GM12878 (cell line): ENCODE measurements at regions not wholly inside any gene's neighbourhood (a gene's known extent, or its start where the extent isn't known, plus 50 kb on each side); places are given as distances from the start of the nearest gene placed in this dataset.
A peak's percentile ranks its signal among the peaks of the same experiment; 100 is the strongest.

ENCODE experiments used
- ATAC-seq: fragments of 200-7000 bp; cut with Tn5 transposase; 3 replicates; pipeline ENCODE4 v1.9.1; 2020; ENCODE audit warnings: mild to moderate bottlenecking, moderate library complexity
- BruUV-seq: library from RNA; stranded (reverse); fragments of 400-500 nt; replicated peaks from 2 replicates; lab custom pipeline; 2021; lab: Mats Ljungman, UMichigan
- CTCF ChIA-PET: fragments of 300-600 bp; sonication (Branson Sonifier 250); formaldehyde crosslinking; extraction: SDS; loops from one replicate; lab custom pipeline; 2021; ENCODE audit warnings: inconsistent platforms; lab: Yijun Ruan, JAX
- POLR2A ChIA-PET: fragments of 350-600 bp; formaldehyde crosslinking; extraction: SDS; loops from one replicate; lab custom pipeline; 2021; ENCODE audit warnings: inconsistent platforms; lab: Charles Lee
- RAD21 ChIA-PET: fragments of 300-600 bp; sonication (Branson Sonifier 250); formaldehyde crosslinking; loops from one replicate; lab custom pipeline; 2023; ENCODE audit warnings: antibody characterized with exemption; ENCODE audit not compliant: unreplicated experiment; lab: Charles Lee
- SMC1A ChIA-PET: fragments of 300-600 bp; sonication (Branson Sonifier 250); formaldehyde crosslinking; loops from one replicate; lab custom pipeline; 2023; ENCODE audit not compliant: unreplicated experiment, uncharacterized antibody; lab: Charles Lee
- DNase-seq: peaks from one replicate; pipeline ENCODE4 v3.0.0-alpha.2; 2011; ENCODE audit warnings: low read depth, low spot score
- FAIRE-seq: peaks from 3 replicates; lab custom pipeline; 2011; peaks lifted over from hg19 to GRCh38; lab: Jason Lieb, UNC
- H2AFZ ChIP-seq: 2 replicates; pipeline ENCODE4 v1.6.0; 2011; ENCODE audit warnings: low read depth, low read length, control low read depth; ENCODE audit not compliant: control insufficient read depth
- H3K27ac ChIP-seq: 2 replicates; pipeline ENCODE4 v1.5.1; 2011; ENCODE audit warnings: control low read depth; ENCODE audit not compliant: control insufficient read depth, insufficient read depth
- H3K27me3 ChIP-seq, 2 experiments: replicated peaks in 1 of 2; 2 replicates each; pipeline versions ENCODE4 v1.6.0 to v1.6.1; 2011; ENCODE audit warnings: low read length in 1 of 2; ENCODE audit not compliant: control insufficient read depth in 2 of 2, insufficient read depth in 2 of 2
- H3K36me3 ChIP-seq, 2 experiments: 2 replicates each; pipeline ENCODE4 v1.5.1; 2011; ENCODE audit warnings: low read length in 1 of 2; ENCODE audit not compliant: control insufficient read depth in 2 of 2, insufficient read depth in 2 of 2
- H3K4me1 ChIP-seq: 2 replicates; pipeline ENCODE4 v1.6.1; 2011; ENCODE audit warnings: mild to moderate bottlenecking, low read length, moderate library complexity, mixed read lengths; ENCODE audit not compliant: control insufficient read depth, insufficient read depth
- H3K4me2 ChIP-seq: 2 replicates; pipeline ENCODE4 v1.6.0; 2011; ENCODE audit warnings: control low read depth; ENCODE audit not compliant: control insufficient read depth, insufficient read depth
- H3K4me3 ChIP-seq: fragments of 200-600 bp; sonication (generic); 2 replicates; pipeline ENCODE4 v1.5.1; 2016
- H3K79me2 ChIP-seq: 2 replicates; pipeline ENCODE4 v1.6.0; 2011; ENCODE audit warnings: low read length; ENCODE audit not compliant: control insufficient read depth, insufficient read depth
- H3K9ac ChIP-seq: 2 replicates; pipeline ENCODE4 v1.8.0; 2011; ENCODE audit warnings: low read length, control low read depth, mixed read lengths; ENCODE audit not compliant: control insufficient read depth, insufficient read depth
- H3K9me3 ChIP-seq: replicated peaks from 3 replicates; pipeline ENCODE4 v1.5.1; 2011; ENCODE audit warnings: mild to moderate bottlenecking, low read length; ENCODE audit not compliant: control insufficient read depth, insufficient read depth
- H4K20me1 ChIP-seq: 2 replicates; pipeline ENCODE4 v1.6.0; 2011; ENCODE audit not compliant: control insufficient read depth, insufficient read depth
- IKZF1 ChIP-seq: fragments of 450-650 bp; conservative IDR thresholded peaks from 2 replicates; pipeline ENCODE4 v1.6.1; 2017; ENCODE audit warnings: antibody characterized with exemption, mild to moderate bottlenecking
- IKZF2 ChIP-seq, 2 experiments: fragments of 450-650 bp; IDR thresholded peaks; 2 replicates each; pipeline ENCODE4 v1.6.1; 2017; ENCODE audit warnings: mild to moderate bottlenecking in 2 of 2, moderate library complexity in 2 of 2
- NFYB ChIP-seq: IDR thresholded peaks from 2 replicates; pipeline ENCODE4 v1.6.1; 2011; ENCODE audit warnings: low read depth, mild to moderate bottlenecking, low read length, improper control_type of control experiment, moderate library complexity; ENCODE audit not compliant: insufficient read depth
- YY1 ChIP-seq: IDR thresholded peaks from 2 replicates; pipeline ENCODE4 v1.6.1; 2011; ENCODE audit warnings: low read depth, mild to moderate bottlenecking, low read length
- ZBTB40 ChIP-seq: fragments of 450-650 bp; IDR thresholded peaks from 2 replicates; pipeline ENCODE4 v1.6.1; 2016; ENCODE audit warnings: mild to moderate bottlenecking, moderate library complexity, borderline replicate concordance
- WGBS: methylation state at CpG from one replicate; pipeline ENCODE4 v1.1.6; 2016; ENCODE audit warnings: low lambda C conversion rate; ENCODE audit not compliant: insufficient replicate concordance, insufficient coverage; ENCODE audit errors: missing lambda C conversion rate; 5-methylcytosine and 5-hydroxymethylcytosine counted together
- in situ Hi-C: fragments of 300-500 bp; cut with MboI; formaldehyde crosslinking; loops from 9 replicates; pipeline ENCODE4 v1.14.3; 2018; ENCODE audit warnings: mixed read lengths
- intact Hi-C: fragments of 100-400 bp; cut with micrococcal nuclease; formaldehyde crosslinking; loops from one replicate; pipeline ENCODE4 v1.14.2; 2022; ENCODE audit not compliant: unreplicated experiment

- RAD21 ChIA-PET: interaction anchor here (0.9 to 2.3 kb wide), 6 partner anchors 29 to 132 kb away, joined by 3 to 6 read pairs (median 4); no protein-coding TSS in a partner anchor
- TF ChIP-seq NFYB (0 out of 2 replicates have a peak, but pooled peaks have one; percentile 6), YY1 (no peak), IKZF1 (peak; percentile 43), IKZF2 (IDR thresholded peaks at IDR 0.05) (peak in 1 of 2 experiments; percentile 36; a peak in 1 of 4 replicates), ZBTB40 (no peak)
- TF ChIP-seq, all 136 proteins: peak for 3
- no peaks in the 10 kb centered on the region for H3K4me1 ChIP-seq
- H3K9me3 ChIP-seq: no peaks in the 10 kb centered on the region; the same call in 2 of the 3 replicates
- H4K20me1 ChIP-seq: no peaks in the 10 kb centered on the region
- no peaks in the 10 kb centered on the region for H3K27me3 ChIP-seq
- H3K4me3 ChIP-seq: no peak overlapping the region
- H2AFZ ChIP-seq: no peak overlapping the region
- no peak for FAIRE-seq
- intact Hi-C loops: no loop called here
- BruUV-seq: no TSS peak
- no peak overlapping the region for H3K4me2 ChIP-seq
- no peak overlapping the region for H3K9ac ChIP-seq
- DNase-seq: no peak
- WGBS: 21% methylated on average over 11 of the region's 11 CpGs
- in situ Hi-C loops: no loop called here
- no peaks in the 10 kb centered on the region for H3K79me2 ChIP-seq
- ChIA-PET POLR2A (interaction anchor here (1.0 kb wide), 1 partner anchor 16 kb away, joined by 3 read pairs; no protein-coding TSS in a partner anchor), CTCF (interaction anchor here (0.6 to 1.8 kb wide), 7 partner anchors 8 to 116 kb away, joined by 3 to 7 read pairs (median 3); no protein-coding TSS in a partner anchor), SMC1A (interaction anchor here (0.8 to 5.5 kb wide), 11 partner anchors 8 to 132 kb away, joined by 3 to 48 read pairs (median 4); no protein-coding TSS in a partner anchor)
- no peak overlapping the region for H3K27ac ChIP-seq
- H3K36me3 ChIP-seq: no peaks in the 10 kb centered on the region
- ATAC-seq: peak; percentile 86
These were observed 182.1 kb downstream of the DMRT2 start for GRCh38 chr9:1231998-1232919.
